Skeletal muscle tissue (tissue), 3 donors: ENCODE measurements at regions not wholly inside any gene's neighbourhood (a gene's known extent, or its start where the extent isn't known, plus 50 kb on each side); places are given as distances from the start of the nearest gene placed in this dataset.
"Not testable (repeated sequence)": the region's sequence is repeated elsewhere in the genome, so short reads cannot be mapped to it uniquely, and the experiment has no call there.

ENCODE experiments used
- H3K27ac ChIP-seq: one replicate; pipeline ENCODE4 v1.7.0; 2013; ENCODE audit warnings: mild to moderate bottlenecking, low read depth, low read length, inconsistent platforms
- H3K27me3 ChIP-seq, 3 donors: one replicate each; pipeline ENCODE4 v1.7.0; 2013; ENCODE audit warnings: low read length in 3 of 3; ENCODE audit not compliant: control insufficient read depth in 3 of 3, insufficient read depth in 3 of 3
- H3K36me3 ChIP-seq, 3 donors: one replicate each; pipeline ENCODE4 v1.7.0; 2013; ENCODE audit warnings: low read length in 3 of 3; ENCODE audit not compliant: control insufficient read depth in 3 of 3, insufficient read depth in 3 of 3
- H3K4me1 ChIP-seq, 3 donors: one replicate each; pipeline ENCODE4 v1.7.0; 2013; ENCODE audit warnings: low read length in 3 of 3, mild to moderate bottlenecking in 3 of 3; ENCODE audit not compliant: control insufficient read depth in 3 of 3, insufficient read depth in 3 of 3
- H3K4me3 ChIP-seq, 3 donors: one replicate each; pipeline ENCODE4 v1.7.0; 2013; ENCODE audit warnings: low read length in 3 of 3
- H3K9ac ChIP-seq, 3 donors: one replicate each; pipeline ENCODE4 v1.7.0; 2013; ENCODE audit warnings: low read length in 3 of 3, mild to moderate bottlenecking in 3 of 3, moderate library complexity in 2 of 3, low read depth in 1 of 3
- H3K9me3 ChIP-seq, 3 donors: one replicate each; pipeline ENCODE4 v1.7.0; 2013; ENCODE audit warnings: low read length in 3 of 3; ENCODE audit not compliant: control insufficient read depth in 3 of 3
- donor health status: Osteomylitis.

- H3K9me3 ChIP-seq = no peaks in the 10 kb centered on the region
- no peaks in the 10 kb centered on the region for H3K4me1 ChIP-seq
Measured at GRCh38 chr21:38625000-38625399, 126.7 kb upstream of the ERG start.

GRCh38 chr21:38626306-38626705 lies 128.0 kb upstream of the ERG start:
- H3K9ac ChIP-seq = no peak overlapping the region
- peaks cover 0 to 3% (median 0%) of the 10 kb centered on the region in 3 donors for H3K9me3 ChIP-seq
- no peaks in the 10 kb centered on the region for H3K4me1 ChIP-seq
- H3K4me3 ChIP-seq = no peak overlapping the region
- no peak overlapping the region for H3K27ac ChIP-seq
- H3K27me3 ChIP-seq = no peaks in the 10 kb centered on the region
- H3K36me3 ChIP-seq = no peaks in the 10 kb centered on the region

More at GRCh38 chr21:38625000-38625399, 126.7 kb upstream of the ERG start:
- Histone ChIP-seq H3K9ac (no peak overlapping the region), H3K4me3 (no peak overlapping the region), H3K36me3 (no peaks in the 10 kb centered on the region), H3K27ac (no peak overlapping the region), H3K27me3 (no peaks in the 10 kb centered on the region)

GRCh38 chr21:38628349-38628748 lies 130.1 kb upstream of the ERG start:
- Histone ChIP-seq H3K27ac (no peak overlapping the region), H3K36me3 (no peaks in the 10 kb centered on the region), H3K9me3 (peaks cover 0 to 3% (median 0%) of the 10 kb centered on the region in 3 donors), H3K9ac (no peak overlapping the region), H3K4me3 (no peak overlapping the region), H3K27me3 (peaks cover 0 to 2% (median 0%) of the 10 kb centered on the region in 3 donors), H3K4me1 (no peaks in the 10 kb centered on the region)

- Histone ChIP-seq H3K27me3 (peaks cover 0 to 2% (median 0%) of the 10 kb centered on the region in 3 donors), H3K4me1 (no peaks in the 10 kb centered on the region), H3K4me3 (no peak overlapping the region), H3K36me3 (no peaks in the 10 kb centered on the region), H3K9me3 (peaks cover 0 to 3% (median 0%) of the 10 kb centered on the region in 3 donors), H3K27ac (no peak overlapping the region), H3K9ac (no peak overlapping the region)
Measured at GRCh38 chr21:38631206-38631605, 132.9 kb upstream of the ERG start.

- peaks cover 0 to 3% (median 0%) of the 10 kb centered on the region in 3 donors for H3K9me3 ChIP-seq
- no peak overlapping the region for H3K9ac ChIP-seq
- H3K27ac ChIP-seq = no peak overlapping the region
- H3K36me3 ChIP-seq = no peaks in the 10 kb centered on the region
- H3K27me3 ChIP-seq = peaks cover 0 to 2% (median 0%) of the 10 kb centered on the region in 3 donors
- H3K4me3 ChIP-seq = no peak overlapping the region
- H3K4me1 ChIP-seq = no peaks in the 10 kb centered on the region
Measured at GRCh38 chr21:38631676-38632075, 133.4 kb upstream of the ERG start.

GRCh38 chr21:38637161-38637560 lies 138.9 kb upstream of the ERG start:
- Histone ChIP-seq H3K27me3 (peaks cover 0 to 3% (median 0%) of the 10 kb centered on the region in 3 donors), H3K27ac (no peak overlapping the region), H3K9ac (no peak overlapping the region), H3K9me3 (no peaks in the 10 kb centered on the region), H3K4me1 (no peaks in the 10 kb centered on the region), H3K36me3 (no peaks in the 10 kb centered on the region), H3K4me3 (no peak overlapping the region)

GRCh38 chr21:38639571-38640354 lies 141.5 kb upstream of the ERG start:
- Histone ChIP-seq H3K9me3 (no peaks in the 10 kb centered on the region), H3K4me1 (no peaks in the 10 kb centered on the region), H3K36me3 (no peaks in the 10 kb centered on the region), H3K27me3 (peaks cover 5 to 10% (median 9%) of the 10 kb centered on the region in 3 donors), H3K9ac (no peak overlapping the region), H3K4me3 (no peak overlapping the region), H3K27ac (no peak overlapping the region)

- H3K9ac ChIP-seq, H3K27ac ChIP-seq, H3K9me3 ChIP-seq, H3K27me3 ChIP-seq, H3K36me3 ChIP-seq, H3K4me3 ChIP-seq, H3K4me1 ChIP-seq: not testable (repeated sequence)
Measured at GRCh38 chr21:38640355-38640742, 142.1 kb upstream of the ERG start.

GRCh38 chr21:38643404-38644023 lies 145.2 kb upstream of the ERG start:
- Histone ChIP-seq H3K27ac (no peak overlapping the region), H3K9me3 (no peaks in the 10 kb centered on the region), H3K4me1 (no peaks in the 10 kb centered on the region), H3K36me3 (no peaks in the 10 kb centered on the region), H3K9ac (no peak overlapping the region), H3K27me3 (peaks cover 6 to 23% (median 9%) of the 10 kb centered on the region in 3 donors), H3K4me3 (no peak overlapping the region)

- Histone ChIP-seq H3K27ac (no peak overlapping the region), H3K9me3 (no peaks in the 10 kb centered on the region), H3K4me3 (no peak overlapping the region), H3K4me1 (no peaks in the 10 kb centered on the region), H3K27me3 (peaks cover 9 to 29% (median 17%) of the 10 kb centered on the region in 3 donors), H3K36me3 (no peaks in the 10 kb centered on the region), H3K9ac (no peak overlapping the region)
Measured at GRCh38 chr21:38645282-38645681, 147.0 kb upstream of the ERG start.
